ENCODE measurements at regions not wholly inside any gene's neighbourhood (a gene's known extent, or its start where the extent isn't known, plus 50 kb on each side); places are given as distances from the start of the nearest gene placed in this dataset.

- TF ChIP-seq GATA2 (IDR thresholded peaks at IDR 0.05; ENCODE audit: low read depth, low read length) (no peak), GATA3 (IDR thresholded peaks at IDR 0.05; ENCODE audit: low read depth, low read length) (no peak)
Observed at GRCh38 chr11:104546501-104546900, 351.8 kb downstream of the CASP12 start.

GRCh38 chr11:104541701-104542100 is 356.6 kb downstream of the CASP12 start:
- TF ChIP-seq GATA2 (IDR thresholded peaks at IDR 0.05; ENCODE audit: low read depth, low read length), result no peak
- no peak for TF ChIP-seq GATA3 (IDR thresholded peaks at IDR 0.05; ENCODE audit: low read depth, low read length)

GRCh38 chr11:104538313-104538712 is 359.9 kb downstream of the CASP12 start:
- TF ChIP-seq GATA2 (IDR thresholded peaks at IDR 0.05; ENCODE audit: low read depth, low read length) (no peak), GATA3 (IDR thresholded peaks at IDR 0.05; ENCODE audit: low read depth, low read length) (no peak)

- TF ChIP-seq GATA2 (IDR thresholded peaks at IDR 0.05; ENCODE audit: low read depth, low read length) (no peak), GATA3 (IDR thresholded peaks at IDR 0.05; ENCODE audit: low read depth, low read length) (no peak)
Observed at GRCh38 chr11:104534278-104534677, 364.0 kb downstream of the CASP12 start.

- TF ChIP-seq GATA2 (IDR thresholded peaks at IDR 0.05; ENCODE audit: low read depth, low read length), result no peak
- no peak for TF ChIP-seq GATA3 (IDR thresholded peaks at IDR 0.05; ENCODE audit: low read depth, low read length)
Observed at GRCh38 chr11:104531894-104532293, 366.4 kb downstream of the CASP12 start.

- TF ChIP-seq GATA3 (IDR thresholded peaks at IDR 0.05; ENCODE audit: low read depth, low read length), result no peak
- TF ChIP-seq GATA2 (IDR thresholded peaks at IDR 0.05; ENCODE audit: low read depth, low read length), result no peak
Observed at GRCh38 chr11:104531075-104531474, 367.1 kb upstream of the PDGFD start.

- no peak for TF ChIP-seq GATA3 (IDR thresholded peaks at IDR 0.05; ENCODE audit: low read depth, low read length)
Observed at GRCh38 chr11:104529906-104530305, 366.0 kb upstream of the PDGFD start.

GRCh38 chr11:104529213-104529612 is 365.3 kb upstream of the PDGFD start:
- no peak for TF ChIP-seq GATA2 (IDR thresholded peaks at IDR 0.05; ENCODE audit: low read depth, low read length)
- TF ChIP-seq GATA3 (IDR thresholded peaks at IDR 0.05; ENCODE audit: low read depth, low read length), result no peak

- TF ChIP-seq GATA2 (IDR thresholded peaks at IDR 0.05; ENCODE audit: low read depth, low read length) (no peak), GATA3 (IDR thresholded peaks at IDR 0.05; ENCODE audit: low read depth, low read length) (no peak)
Observed at GRCh38 chr11:104526006-104526405, 362.1 kb upstream of the PDGFD start.

- TF ChIP-seq GATA3 (IDR thresholded peaks at IDR 0.05; ENCODE audit: low read depth, low read length) (no peak), GATA2 (IDR thresholded peaks at IDR 0.05; ENCODE audit: low read depth, low read length) (no peak)
Observed at GRCh38 chr11:104525416-104525815, 361.5 kb upstream of the PDGFD start.

- TF ChIP-seq GATA3 (IDR thresholded peaks at IDR 0.05; ENCODE audit: low read depth, low read length) (no peak), GATA2 (IDR thresholded peaks at IDR 0.05; ENCODE audit: low read depth, low read length) (no peak)
Observed at GRCh38 chr11:104524254-104524653, 360.3 kb upstream of the PDGFD start.

GRCh38 chr11:104523611-104524010 is 359.7 kb upstream of the PDGFD start:
- TF ChIP-seq GATA3 (IDR thresholded peaks at IDR 0.05; ENCODE audit: low read depth, low read length), result no peak
- TF ChIP-seq GATA2 (IDR thresholded peaks at IDR 0.05; ENCODE audit: low read depth, low read length), result no peak

- peak; percentile 87 for TF ChIP-seq GATA2 (IDR thresholded peaks at IDR 0.05; ENCODE audit: low read depth, low read length)
- TF ChIP-seq GATA3 (IDR thresholded peaks at IDR 0.05; ENCODE audit: low read depth, low read length), result peak; percentile 74
Observed at GRCh38 chr11:104522650-104523049, 358.7 kb upstream of the PDGFD start.

- TF ChIP-seq GATA3 (IDR thresholded peaks at IDR 0.05; ENCODE audit: low read depth, low read length) (no peak), GATA2 (IDR thresholded peaks at IDR 0.05; ENCODE audit: low read depth, low read length) (no peak; the same call in none of the 2 replicates)
Observed at GRCh38 chr11:104522123-104522522, 358.2 kb upstream of the PDGFD start.

- TF ChIP-seq GATA3 (IDR thresholded peaks at IDR 0.05; ENCODE audit: low read depth, low read length) (no peak), GATA2 (IDR thresholded peaks at IDR 0.05; ENCODE audit: low read depth, low read length) (no peak)
Observed at GRCh38 chr11:104510169-104510568, 346.2 kb upstream of the PDGFD start.

- no peak for TF ChIP-seq GATA3 (IDR thresholded peaks at IDR 0.05; ENCODE audit: low read depth, low read length)
- no peak for TF ChIP-seq GATA2 (IDR thresholded peaks at IDR 0.05; ENCODE audit: low read depth, low read length)
Observed at GRCh38 chr11:104490182-104490581, 326.2 kb upstream of the PDGFD start.
